ENCODE measurements at regions not wholly inside any gene's neighbourhood (a gene's known extent, or its start where the extent isn't known, plus 50 kb on each side); places are given as distances from the start of the nearest gene placed in this dataset.

- DNase-seq (no peak), ATAC-seq (no peak)
- no peaks in the 10 kb centered on the region for H3K27me3 Mint-ChIP-seq (ENCODE audit: low read depth in 2 of 2)
- H3K4me1 Mint-ChIP-seq: no peaks in the 10 kb centered on the region
- H3K4me3 Mint-ChIP-seq: no peak overlapping the region
- no peaks in the 10 kb centered on the region for H3K36me3 Mint-ChIP-seq
- no peaks in the 10 kb centered on the region for H3K9me3 ChIP-seq (ENCODE audit: control insufficient read depth, insufficient read depth, low read length)
- no peaks in the 10 kb centered on the region for H3K9me3 Mint-ChIP-seq
- WGBS (ENCODE audit: insufficient coverage): 80% methylated on average over 9 of the region's 9 CpGs
- no peak overlapping the region for H3K4me3 ChIP-seq (ENCODE audit: low read length)
- H3K36me3 ChIP-seq (ENCODE audit: control insufficient read depth, insufficient read depth, low read length): no peaks in the 10 kb centered on the region
- H3K4me1 ChIP-seq (ENCODE audit: control insufficient read depth, insufficient read depth, low read length): no peaks in the 10 kb centered on the region
- intact Hi-C loops (cut with micrococcal nuclease): no loop called here
- H3K27ac ChIP-seq (ENCODE audit: low read length): no peak overlapping the region
- TF ChIP-seq, protein P1, sequence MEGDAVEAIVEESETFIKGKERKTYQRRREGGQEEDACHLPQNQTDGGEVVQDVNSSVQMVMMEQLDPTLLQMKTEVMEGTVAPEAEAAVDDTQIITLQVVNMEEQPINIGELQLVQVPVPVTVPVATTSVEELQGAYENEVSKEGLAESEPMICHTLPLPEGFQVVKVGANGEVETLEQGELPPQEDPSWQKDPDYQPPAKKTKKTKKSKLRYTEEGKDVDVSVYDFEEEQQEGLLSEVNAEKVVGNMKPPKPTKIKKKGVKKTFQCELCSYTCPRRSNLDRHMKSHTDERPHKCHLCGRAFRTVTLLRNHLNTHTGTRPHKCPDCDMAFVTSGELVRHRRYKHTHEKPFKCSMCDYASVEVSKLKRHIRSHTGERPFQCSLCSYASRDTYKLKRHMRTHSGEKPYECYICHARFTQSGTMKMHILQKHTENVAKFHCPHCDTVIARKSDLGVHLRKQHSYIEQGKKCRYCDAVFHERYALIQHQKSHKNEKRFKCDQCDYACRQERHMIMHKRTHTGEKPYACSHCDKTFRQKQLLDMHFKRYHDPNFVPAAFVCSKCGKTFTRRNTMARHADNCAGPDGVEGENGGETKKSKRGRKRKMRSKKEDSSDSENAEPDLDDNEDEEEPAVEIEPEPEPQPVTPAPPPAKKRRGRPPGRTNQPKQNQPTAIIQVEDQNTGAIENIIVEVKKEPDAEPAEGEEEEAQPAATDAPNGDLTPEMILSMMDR (IDR thresholded peaks at IDR 0.05): no peak
- no peaks in the 10 kb centered on the region for H3K27me3 ChIP-seq (ENCODE audit: control insufficient read depth, insufficient read depth, low read length)
- H3K27ac Mint-ChIP-seq: no peak overlapping the region
Measured at GRCh38 chr2:15720561-15721307, 129.1 kb downstream of the DDX1 start.

DNA sequence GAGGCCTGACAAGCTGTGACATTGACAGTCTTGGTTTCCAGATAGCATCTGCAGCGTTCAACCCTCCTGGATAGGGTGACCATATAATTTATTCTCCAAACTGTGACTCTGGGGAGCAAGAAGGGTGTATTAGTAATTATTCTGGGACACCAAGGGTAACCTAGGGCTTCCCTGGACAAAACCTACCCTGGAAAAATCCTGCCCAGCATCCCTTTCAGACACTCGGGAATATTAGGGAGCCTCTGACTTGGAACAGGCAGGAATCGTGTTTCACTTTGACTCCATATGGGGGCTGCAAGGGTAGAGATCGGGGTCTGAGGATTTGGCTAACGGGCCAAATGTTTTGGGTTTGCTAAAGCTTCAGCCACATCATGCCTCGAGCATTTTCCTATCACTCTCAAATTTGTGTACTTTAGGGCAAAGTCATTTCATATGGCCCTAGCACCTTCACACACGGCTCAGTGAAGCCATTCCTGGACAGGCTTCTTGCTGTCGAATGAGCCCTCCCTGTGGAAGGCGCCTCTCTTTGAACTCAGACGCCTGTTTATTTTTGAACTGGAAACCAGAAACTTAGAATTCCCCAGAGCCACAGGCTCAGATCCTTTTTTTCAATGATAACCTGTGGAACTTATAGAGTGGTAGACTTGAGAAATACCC is 129.9 kb downstream of the DDX1 start:
- no peaks in the 10 kb centered on the region for H3K4me1 Mint-ChIP-seq
- no peak overlapping the region for H3K27ac ChIP-seq (ENCODE audit: low read length)
- 87% methylated on average over 10 of the region's 10 CpGs for WGBS (ENCODE audit: insufficient coverage)
- no peaks in the 10 kb centered on the region for H3K36me3 ChIP-seq (ENCODE audit: control insufficient read depth, insufficient read depth, low read length)
- no peaks in the 10 kb centered on the region for H3K27me3 ChIP-seq (ENCODE audit: control insufficient read depth, insufficient read depth, low read length)
- TF ChIP-seq, protein P1 (IDR thresholded peaks at IDR 0.05): no peak
- DNase-seq: no peak
- intact Hi-C loops (cut with micrococcal nuclease): no loop called here
- no peak overlapping the region for H3K4me3 ChIP-seq (ENCODE audit: low read length)
- no peak overlapping the region for H3K4me3 Mint-ChIP-seq
- H3K9me3 Mint-ChIP-seq: no peaks in the 10 kb centered on the region
- no peaks in the 10 kb centered on the region for H3K9me3 ChIP-seq (ENCODE audit: control insufficient read depth, insufficient read depth, low read length)
- no peak overlapping the region for H3K27ac Mint-ChIP-seq
- no peak for ATAC-seq
- no peaks in the 10 kb centered on the region for H3K36me3 Mint-ChIP-seq
- no peaks in the 10 kb centered on the region for H3K27me3 Mint-ChIP-seq (ENCODE audit: low read depth in 2 of 2)
- no peaks in the 10 kb centered on the region for H3K4me1 ChIP-seq (ENCODE audit: control insufficient read depth, insufficient read depth, low read length)

DNA sequence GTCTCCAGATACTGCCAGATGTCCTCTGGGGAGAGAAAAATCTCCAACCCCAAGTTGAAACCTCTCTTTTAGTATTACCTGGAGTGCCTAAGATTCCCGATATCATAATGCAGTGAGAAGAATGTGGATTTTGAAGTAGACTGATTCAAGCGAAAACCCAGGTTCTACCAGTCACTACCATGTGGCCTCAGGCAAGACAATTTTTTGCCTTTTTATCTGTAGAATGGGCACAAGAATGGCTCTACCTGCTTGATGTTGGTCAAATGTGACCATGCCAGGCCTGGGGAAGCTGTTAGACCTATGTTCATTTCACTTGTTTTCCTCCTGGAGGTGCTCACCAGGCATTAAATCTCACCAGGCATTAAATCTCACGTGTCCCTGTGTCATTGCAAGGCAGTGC is 131.3 kb downstream of the DDX1 start:
- DNase-seq: no peak
- TF ChIP-seq, protein P1 (IDR thresholded peaks at IDR 0.05): no peak
- no peaks in the 10 kb centered on the region for H3K27me3 Mint-ChIP-seq (ENCODE audit: low read depth in 2 of 2)
- intact Hi-C loops (cut with micrococcal nuclease): no loop called here
- no peaks in the 10 kb centered on the region for H3K36me3 Mint-ChIP-seq
- no peak overlapping the region for H3K4me3 ChIP-seq (ENCODE audit: low read length)
- no peaks in the 10 kb centered on the region for H3K4me1 ChIP-seq (ENCODE audit: control insufficient read depth, insufficient read depth, low read length)
- H3K27ac Mint-ChIP-seq: no peak overlapping the region
- ATAC-seq: no peak
- no peaks in the 10 kb centered on the region for H3K9me3 Mint-ChIP-seq
- H3K9me3 ChIP-seq (ENCODE audit: control insufficient read depth, insufficient read depth, low read length): no peaks in the 10 kb centered on the region
- whole genome bisulfite sequencing (ENCODE audit: insufficient coverage): 95% methylated on average over 3 of the region's 3 CpGs
- no peaks in the 10 kb centered on the region for H3K27me3 ChIP-seq (ENCODE audit: control insufficient read depth, insufficient read depth, low read length)
- H3K4me3 Mint-ChIP-seq: no peak overlapping the region
- H3K4me1 Mint-ChIP-seq: no peaks in the 10 kb centered on the region
- no peak overlapping the region for H3K27ac ChIP-seq (ENCODE audit: low read length)
- H3K36me3 ChIP-seq (ENCODE audit: control insufficient read depth, insufficient read depth, low read length): no peaks in the 10 kb centered on the region
